ENCODE measurements at regions not wholly inside any gene's neighbourhood (a gene's known extent, or its start where the extent isn't known, plus 50 kb on each side); places are given as distances from the start of the nearest gene placed in this dataset.

DNA sequence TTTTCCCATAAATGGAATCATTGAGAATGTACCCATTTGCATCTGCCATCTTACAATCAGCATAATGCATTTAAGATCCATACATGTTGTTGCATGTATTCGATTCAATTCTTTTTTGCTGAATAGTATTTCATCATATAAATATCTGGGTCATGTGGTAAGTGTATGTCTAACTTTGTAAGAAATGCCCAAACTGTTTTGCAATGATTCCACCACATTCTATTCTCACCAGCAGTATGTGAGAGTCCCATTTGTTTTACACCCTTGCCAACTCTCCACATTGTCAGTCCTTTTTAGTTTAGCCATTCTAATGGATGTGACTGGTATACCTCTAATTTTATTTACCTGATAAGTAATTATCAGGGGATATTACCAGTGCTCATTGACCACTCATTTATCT lies 115.8 kb upstream of the PBX1 start:
- intact Hi-C loops (cut with micrococcal nuclease; ENCODE audit: unreplicated experiment) = loop anchor here (5.0 kb wide), 1 partner anchor 174 kb away; no protein-coding TSS in a partner anchor
- Mint-ChIP-seq H3K4me1 (ENCODE audit: low read depth, unreplicated experiment) (no peaks in the 10 kb centered on the region), H3K4me3 (ENCODE audit: unreplicated experiment) (no peak overlapping the region), H3K36me3 (ENCODE audit: insufficient read depth, unreplicated experiment) (no peaks in the 10 kb centered on the region), H3K27me3 (ENCODE audit: insufficient read depth, unreplicated experiment) (peaks cover 5% of the 10 kb centered on the region), H3K27ac (ENCODE audit: unreplicated experiment) (no peak overlapping the region), H3K9me3 (ENCODE audit: unreplicated experiment) (no peaks in the 10 kb centered on the region)
- no peaks in the 10 kb centered on the region for H3K36me3 ChIP-seq (ENCODE audit: control insufficient read depth, insufficient read depth, low read length)
- ChIA-PET CTCF (no interaction called here), POLR2A (no interaction called here)
- no peaks in the 10 kb centered on the region for H3K4me1 ChIP-seq
- H3K9me3 ChIP-seq = no peaks in the 10 kb centered on the region
- BruUV-seq (replicated peaks) = no TSS peak
- TF ChIP-seq, protein P1, sequence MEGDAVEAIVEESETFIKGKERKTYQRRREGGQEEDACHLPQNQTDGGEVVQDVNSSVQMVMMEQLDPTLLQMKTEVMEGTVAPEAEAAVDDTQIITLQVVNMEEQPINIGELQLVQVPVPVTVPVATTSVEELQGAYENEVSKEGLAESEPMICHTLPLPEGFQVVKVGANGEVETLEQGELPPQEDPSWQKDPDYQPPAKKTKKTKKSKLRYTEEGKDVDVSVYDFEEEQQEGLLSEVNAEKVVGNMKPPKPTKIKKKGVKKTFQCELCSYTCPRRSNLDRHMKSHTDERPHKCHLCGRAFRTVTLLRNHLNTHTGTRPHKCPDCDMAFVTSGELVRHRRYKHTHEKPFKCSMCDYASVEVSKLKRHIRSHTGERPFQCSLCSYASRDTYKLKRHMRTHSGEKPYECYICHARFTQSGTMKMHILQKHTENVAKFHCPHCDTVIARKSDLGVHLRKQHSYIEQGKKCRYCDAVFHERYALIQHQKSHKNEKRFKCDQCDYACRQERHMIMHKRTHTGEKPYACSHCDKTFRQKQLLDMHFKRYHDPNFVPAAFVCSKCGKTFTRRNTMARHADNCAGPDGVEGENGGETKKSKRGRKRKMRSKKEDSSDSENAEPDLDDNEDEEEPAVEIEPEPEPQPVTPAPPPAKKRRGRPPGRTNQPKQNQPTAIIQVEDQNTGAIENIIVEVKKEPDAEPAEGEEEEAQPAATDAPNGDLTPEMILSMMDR (IDR thresholded peaks at IDR 0.05; ENCODE audit: insufficient read depth in 1 of 2, low read depth in 1 of 2, low read length in 1 of 2, severe bottlenecking in 1 of 2, unreplicated experiment in 1 of 2) = no peak
- no peaks in the 10 kb centered on the region for H3K27me3 ChIP-seq (replicated peaks; ENCODE audit: control insufficient read depth, insufficient read depth, low read length)
- no peak for DNase-seq
- no peak overlapping the region for H3K4me3 ChIP-seq (ENCODE audit: low read depth, low read length)

DNA sequence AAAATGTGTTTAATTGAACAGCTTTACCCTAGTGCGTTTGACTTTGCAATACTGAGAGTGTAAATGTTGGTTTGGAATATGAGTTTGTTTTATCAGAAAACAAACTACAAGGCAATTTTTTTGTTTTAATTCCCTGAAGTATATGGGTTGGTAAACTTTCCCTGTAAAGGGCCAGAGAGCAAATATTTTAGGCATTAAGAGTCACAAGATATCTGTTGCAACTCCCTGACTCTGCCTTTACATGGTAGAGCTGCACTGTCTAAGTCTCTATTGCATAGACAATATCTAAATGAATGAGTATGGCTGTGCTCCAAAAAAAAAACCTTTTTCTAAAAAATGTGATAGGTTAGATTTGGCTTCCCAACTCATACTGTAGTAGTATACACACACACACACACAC lies 115.1 kb upstream of the PBX1 start:
- Histone ChIP-seq H3K36me3 (ENCODE audit: control insufficient read depth, insufficient read depth, low read length) (no peaks in the 10 kb centered on the region), H3K9me3 (no peaks in the 10 kb centered on the region), H3K4me3 (ENCODE audit: low read depth, low read length) (no peak overlapping the region), H3K4me1 (no peaks in the 10 kb centered on the region), H3K27me3 (replicated peaks; ENCODE audit: control insufficient read depth, insufficient read depth, low read length) (no peaks in the 10 kb centered on the region)
- H3K36me3 Mint-ChIP-seq (ENCODE audit: insufficient read depth, unreplicated experiment) = no peaks in the 10 kb centered on the region
- no peak overlapping the region for H3K4me3 Mint-ChIP-seq (ENCODE audit: unreplicated experiment)
- BruUV-seq (replicated peaks) = no TSS peak
- H3K4me1 Mint-ChIP-seq (ENCODE audit: low read depth, unreplicated experiment) = no peaks in the 10 kb centered on the region
- ChIA-PET CTCF (no interaction called here), POLR2A (no interaction called here)
- intact Hi-C loops (cut with micrococcal nuclease; ENCODE audit: unreplicated experiment) = loop anchor here (5.0 kb wide), 1 partner anchor 173 kb away; no protein-coding TSS in a partner anchor
- peaks cover under 1% of the 10 kb centered on the region for H3K9me3 Mint-ChIP-seq (ENCODE audit: unreplicated experiment)
- H3K27ac Mint-ChIP-seq (ENCODE audit: unreplicated experiment) = no peak overlapping the region
- DNase-seq = no peak
- TF ChIP-seq, protein P1 (IDR thresholded peaks at IDR 0.05; ENCODE audit: insufficient read depth in 1 of 2, low read depth in 1 of 2, low read length in 1 of 2, severe bottlenecking in 1 of 2, unreplicated experiment in 1 of 2) = no peak
- peaks cover 5% of the 10 kb centered on the region for H3K27me3 Mint-ChIP-seq (ENCODE audit: insufficient read depth, unreplicated experiment)

DNA sequence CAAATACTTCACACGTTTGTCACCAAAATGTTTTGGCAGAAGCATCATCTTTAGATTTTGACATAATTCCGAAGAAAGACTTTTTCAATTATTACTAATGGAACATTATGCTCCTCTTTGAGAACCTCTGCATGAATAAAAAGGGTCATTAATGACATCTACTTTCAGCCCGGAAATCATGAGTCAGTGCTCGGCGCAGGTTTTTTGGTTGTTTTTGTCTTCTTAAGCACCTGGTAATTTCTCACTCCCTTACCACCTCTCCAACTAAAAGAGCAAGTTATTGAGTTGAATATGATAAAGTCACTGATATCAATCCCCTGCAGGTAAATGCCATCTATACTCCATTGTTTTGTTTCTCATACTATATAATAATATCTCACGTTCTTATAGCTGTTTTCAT lies 113.0 kb upstream of the PBX1 start:
- Histone ChIP-seq H3K27me3 (replicated peaks; ENCODE audit: control insufficient read depth, insufficient read depth, low read length) (no peaks in the 10 kb centered on the region), H3K9me3 (no peaks in the 10 kb centered on the region), H3K4me1 (no peaks in the 10 kb centered on the region), H3K36me3 (ENCODE audit: control insufficient read depth, insufficient read depth, low read length) (no peaks in the 10 kb centered on the region), H3K4me3 (ENCODE audit: low read depth, low read length) (no peak overlapping the region)
- H3K4me3 Mint-ChIP-seq (ENCODE audit: unreplicated experiment) = no peak overlapping the region
- intact Hi-C loops (cut with micrococcal nuclease; ENCODE audit: unreplicated experiment) = no loop called here
- ChIA-PET POLR2A (no interaction called here), CTCF (no interaction called here)
- H3K27ac Mint-ChIP-seq (ENCODE audit: unreplicated experiment) = no peak overlapping the region
- no TSS peak for BruUV-seq (replicated peaks)
- H3K27me3 Mint-ChIP-seq (ENCODE audit: insufficient read depth, unreplicated experiment) = no peaks in the 10 kb centered on the region
- no peaks in the 10 kb centered on the region for H3K36me3 Mint-ChIP-seq (ENCODE audit: insufficient read depth, unreplicated experiment)
- H3K9me3 Mint-ChIP-seq (ENCODE audit: unreplicated experiment) = peaks cover 12% of the 10 kb centered on the region
- H3K4me1 Mint-ChIP-seq (ENCODE audit: low read depth, unreplicated experiment) = peaks cover 7% of the 10 kb centered on the region
- TF ChIP-seq, protein P1 (IDR thresholded peaks at IDR 0.05; ENCODE audit: insufficient read depth in 1 of 2, low read depth in 1 of 2, low read length in 1 of 2, severe bottlenecking in 1 of 2, unreplicated experiment in 1 of 2) = no peak
- DNase-seq = no peak
